Left lung (tissue), 4 donors: ENCODE measurements at regions not wholly inside any gene's neighbourhood (a gene's known extent, or its start where the extent isn't known, plus 50 kb on each side); places are given as distances from the start of the nearest gene placed in this dataset.

Source experiments
- ATAC-seq: fragments of 200-7000 bp; cut with Tn5 transposase; one replicate; pipeline ENCODE4 v1.9.1; 2020; ENCODE audit warnings: moderate library complexity
- DNase-seq, 4 donors: peaks; one replicate each; pipeline ENCODE4 v3.0.0-alpha.2; 2013 to 2020
- H3K27ac ChIP-seq, 2 donors: fragments of 200-600 bp; sonication (generic) in 1 of 2; one replicate each; pipeline versions ENCODE4 v1.5.0 to v1.8.0; 2020 to 2021
- H3K27me3 ChIP-seq, 2 donors: fragments of 200-600 bp; sonication (generic) in 1 of 2; one replicate each; pipeline versions ENCODE4 v1.5.0 to v1.8.0; 2020 to 2021
- H3K36me3 ChIP-seq, 2 donors: fragments of 200-600 bp; sonication (generic) in 1 of 2; one replicate each; pipeline versions ENCODE4 v1.5.0 to v1.8.0; 2020 to 2021
- H3K4me1 ChIP-seq, 2 donors: fragments of 200-600 bp; one replicate each; pipeline ENCODE4 v1.8.0; 2021
- H3K4me3 ChIP-seq, 2 donors: fragments of 200-600 bp; sonication (generic) in 1 of 2; one replicate each; pipeline versions ENCODE4 v1.5.0 to v1.8.0; 2020 to 2021; ENCODE audit warnings: mild to moderate bottlenecking in 1 of 2
- H3K9me3 ChIP-seq, 2 donors: fragments of 200-600 bp; sonication (generic) in 1 of 2; one replicate each; pipeline versions ENCODE4 v1.5.0 to v1.8.0; 2020 to 2021
- intact Hi-C, 2 donors: fragments of 100-400 bp; cut with DNase I; formaldehyde crosslinking; loops; one replicate each; pipeline versions ENCODE4 v1.11.2 to v1.14.2; 2022
- TF ChIP-seq, protein P1 (sequence below), 2 donors: fragments of 200-600 bp; sonication (generic) in 1 of 2; IDR thresholded peaks; one replicate each; pipeline versions ENCODE4 v1.5.0 to v1.8.0; 2021; ENCODE audit warnings: antibody characterized with exemption in 2 of 2
- donor health status: DM: no; HTN: yes; CAD: no.
- donor health status: DM: no; HTN: no; CAD: no.

DNA sequence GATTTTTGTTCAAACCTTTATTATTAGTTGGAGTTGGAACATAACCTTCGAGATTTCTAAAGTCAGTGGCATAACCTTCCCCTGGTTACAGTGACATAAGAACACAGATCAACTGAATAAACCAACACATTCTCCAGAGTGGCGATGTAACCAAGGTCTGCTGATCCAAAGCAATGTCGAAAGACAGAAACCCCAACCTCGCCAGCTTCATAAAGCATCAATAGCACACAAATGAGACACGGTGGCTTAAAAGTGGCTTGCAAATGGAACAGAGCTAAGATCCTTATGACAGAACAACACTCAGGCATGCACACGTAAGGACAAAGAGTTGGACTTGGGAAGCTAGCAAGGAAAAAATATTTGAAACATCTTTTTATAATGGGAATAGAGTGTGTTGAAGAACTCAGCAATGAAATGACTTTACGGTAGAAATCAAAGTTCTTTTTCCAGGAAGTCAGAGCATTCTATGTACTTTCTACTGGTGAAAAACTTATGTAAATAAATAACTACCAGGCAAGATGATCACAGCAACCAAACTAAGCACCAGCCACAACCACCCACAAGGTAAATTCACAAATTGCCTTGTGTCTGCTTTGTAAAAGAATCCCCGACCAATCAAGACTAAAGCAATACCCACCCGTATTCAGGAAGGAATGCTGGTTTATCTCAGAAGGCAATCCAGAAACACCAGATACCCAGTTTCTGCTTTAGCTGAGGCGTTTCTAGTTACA, 61.0 kb upstream of the NHSL1 start:
- TF ChIP-seq, protein P1, sequence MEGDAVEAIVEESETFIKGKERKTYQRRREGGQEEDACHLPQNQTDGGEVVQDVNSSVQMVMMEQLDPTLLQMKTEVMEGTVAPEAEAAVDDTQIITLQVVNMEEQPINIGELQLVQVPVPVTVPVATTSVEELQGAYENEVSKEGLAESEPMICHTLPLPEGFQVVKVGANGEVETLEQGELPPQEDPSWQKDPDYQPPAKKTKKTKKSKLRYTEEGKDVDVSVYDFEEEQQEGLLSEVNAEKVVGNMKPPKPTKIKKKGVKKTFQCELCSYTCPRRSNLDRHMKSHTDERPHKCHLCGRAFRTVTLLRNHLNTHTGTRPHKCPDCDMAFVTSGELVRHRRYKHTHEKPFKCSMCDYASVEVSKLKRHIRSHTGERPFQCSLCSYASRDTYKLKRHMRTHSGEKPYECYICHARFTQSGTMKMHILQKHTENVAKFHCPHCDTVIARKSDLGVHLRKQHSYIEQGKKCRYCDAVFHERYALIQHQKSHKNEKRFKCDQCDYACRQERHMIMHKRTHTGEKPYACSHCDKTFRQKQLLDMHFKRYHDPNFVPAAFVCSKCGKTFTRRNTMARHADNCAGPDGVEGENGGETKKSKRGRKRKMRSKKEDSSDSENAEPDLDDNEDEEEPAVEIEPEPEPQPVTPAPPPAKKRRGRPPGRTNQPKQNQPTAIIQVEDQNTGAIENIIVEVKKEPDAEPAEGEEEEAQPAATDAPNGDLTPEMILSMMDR (IDR thresholded peaks at IDR 0.05): no peak
- no peak overlapping the region for H3K4me3 ChIP-seq
- H3K36me3 ChIP-seq: no peaks in the 10 kb centered on the region
- H3K27me3 ChIP-seq: no peaks in the 10 kb centered on the region
- intact Hi-C loops: no loop called here
- peak overlapping the region; percentile 45 to 60 for H3K27ac ChIP-seq
- peak; percentile 9 for ATAC-seq
- no peak for DNase-seq
- no peaks in the 10 kb centered on the region for H3K9me3 ChIP-seq
- no peaks in the 10 kb centered on the region for H3K4me1 ChIP-seq

DNA sequence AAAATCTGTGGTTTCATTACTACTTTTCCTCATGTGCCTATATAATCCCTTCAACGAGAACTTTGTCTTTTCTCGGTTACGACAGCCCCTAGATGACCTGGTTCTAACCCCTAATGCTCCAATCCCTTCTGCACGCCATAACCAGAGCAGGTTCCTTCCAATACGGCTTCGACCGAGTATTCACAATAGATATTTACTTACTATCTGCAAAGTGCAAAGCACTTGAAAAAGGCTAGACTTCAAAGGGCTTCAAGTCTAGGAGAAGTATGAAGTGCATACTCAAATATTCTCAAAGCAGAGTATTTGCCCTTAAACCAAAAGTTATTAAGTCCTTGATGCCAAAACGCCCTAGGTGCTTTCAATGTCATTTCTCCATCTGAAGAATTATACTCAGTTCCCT, 63.4 kb upstream of the NHSL1 start:
- peak; percentile 79 for ATAC-seq
- TF ChIP-seq, protein P1 (IDR thresholded peaks at IDR 0.05): no peak

DNA sequence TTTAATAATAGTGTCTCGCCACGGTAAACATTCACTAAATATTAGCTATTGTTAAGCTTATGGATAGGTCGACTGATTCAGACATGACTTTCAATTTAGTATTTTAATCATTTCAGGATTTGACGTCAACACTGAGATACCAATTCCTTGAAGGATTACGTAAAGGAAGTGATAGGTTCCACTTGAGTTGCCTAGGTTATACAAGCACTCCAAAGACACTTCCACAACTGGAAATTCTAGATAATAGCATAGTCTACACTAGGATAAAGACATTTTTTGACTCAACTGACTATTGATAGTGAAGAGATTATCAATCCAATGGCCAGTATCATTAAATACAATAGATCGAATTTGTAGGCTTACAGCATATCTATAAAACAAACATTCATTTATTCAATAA, 63.9 kb upstream of the NHSL1 start:
- TF ChIP-seq, protein P1 (IDR thresholded peaks at IDR 0.05): no peak

More for the DNA sequence above, 63.4 kb upstream of the NHSL1 start:
- H3K4me3 ChIP-seq: no peak overlapping the region
- intact Hi-C loops: no loop called here
- no peaks in the 10 kb centered on the region for H3K36me3 ChIP-seq
- H3K27ac ChIP-seq: peak overlapping the region in 1 of 2 donors; percentile 61
- DNase-seq: peak in 1 of 4 donors; percentile 69
- H3K9me3 ChIP-seq: no peaks in the 10 kb centered on the region
- H3K4me1 ChIP-seq: no peaks in the 10 kb centered on the region
- H3K27me3 ChIP-seq: no peaks in the 10 kb centered on the region

DNA sequence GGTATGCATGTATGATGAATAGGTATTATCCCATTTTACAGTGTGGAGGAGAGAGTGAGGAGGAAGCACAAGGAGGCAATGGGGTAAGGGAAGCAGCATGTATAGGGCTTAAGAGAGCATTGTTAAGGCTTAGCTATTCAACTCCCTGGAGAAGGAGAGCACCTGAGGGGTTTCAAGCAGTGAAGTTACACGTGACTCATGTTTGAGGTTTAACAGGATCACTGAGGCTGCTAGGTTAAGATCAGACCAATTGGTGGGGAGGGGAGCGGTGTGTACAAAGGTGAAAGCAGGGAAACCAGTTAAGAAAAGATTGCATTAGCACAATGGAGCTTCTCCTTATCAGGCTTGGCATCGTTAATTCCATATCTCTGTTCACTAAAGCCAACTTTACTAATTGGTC, 64.4 kb upstream of the NHSL1 start:
- DNase-seq (peak in 1 of 4 donors; percentile 39), ATAC-seq (peak; percentile 51)
- Histone ChIP-seq H3K27me3 (no peaks in the 10 kb centered on the region), H3K9me3 (no peaks in the 10 kb centered on the region), H3K36me3 (no peaks in the 10 kb centered on the region), H3K4me1 (no peaks in the 10 kb centered on the region), H3K4me3 (no peak overlapping the region), H3K27ac (peak overlapping the region in 1 of 2 donors; percentile 61)
- intact Hi-C loops: no loop called here
- TF ChIP-seq, protein P1 (IDR thresholded peaks at IDR 0.05): no peak

More for the DNA sequence above, 63.9 kb upstream of the NHSL1 start:
- ATAC-seq (peak; percentile 54), DNase-seq (no peak)
- H3K27ac ChIP-seq: peak overlapping the region in 1 of 2 donors; percentile 61
- H3K27me3 ChIP-seq: no peaks in the 10 kb centered on the region
- intact Hi-C loops: no loop called here
- H3K36me3 ChIP-seq: no peaks in the 10 kb centered on the region
- H3K9me3 ChIP-seq: no peaks in the 10 kb centered on the region
- no peaks in the 10 kb centered on the region for H3K4me1 ChIP-seq
- no peak overlapping the region for H3K4me3 ChIP-seq

DNA sequence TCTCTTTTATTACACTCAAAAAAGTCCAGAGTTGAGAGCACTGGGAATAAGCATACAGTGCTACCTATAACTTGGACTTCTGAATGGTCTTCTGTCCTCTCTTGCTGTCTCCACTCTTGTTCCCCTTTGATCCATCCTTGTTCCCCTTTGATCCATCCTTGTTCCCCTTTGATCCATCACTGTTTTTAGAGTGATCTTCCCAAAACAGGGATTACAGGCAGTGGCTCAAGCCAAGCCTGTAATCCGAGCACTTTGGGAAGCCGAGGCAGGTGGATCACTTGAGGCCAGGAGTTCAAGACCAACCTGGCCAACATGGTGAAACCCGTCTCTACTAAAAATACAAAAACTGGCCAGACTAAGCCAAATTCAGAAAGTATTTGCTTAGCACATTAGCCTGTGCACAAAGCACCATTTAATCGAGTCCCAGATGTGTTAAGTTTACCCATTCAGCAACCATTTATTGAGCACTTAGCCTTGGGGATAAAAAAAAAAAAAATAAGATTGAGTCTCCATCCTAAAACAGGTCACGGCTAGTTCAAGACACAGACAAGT, 65.0 kb upstream of the NHSL1 start:
- no peaks in the 10 kb centered on the region for H3K4me1 ChIP-seq
- no peaks in the 10 kb centered on the region for H3K27me3 ChIP-seq
- no peaks in the 10 kb centered on the region for H3K36me3 ChIP-seq
- ATAC-seq (no peak), DNase-seq (no peak)
- no peak overlapping the region for H3K4me3 ChIP-seq
- intact Hi-C loops: no loop called here
- H3K9me3 ChIP-seq: no peaks in the 10 kb centered on the region
- H3K27ac ChIP-seq: peak overlapping the region in 1 of 2 donors; percentile 61
- TF ChIP-seq, protein P1 (IDR thresholded peaks at IDR 0.05): no peak
